SJSA1 (cell line): ENCODE measurements at regions not wholly inside any gene's neighbourhood (a gene's known extent, or its start where the extent isn't known, plus 50 kb on each side); places are given as distances from the start of the nearest gene placed in this dataset.
A peak's percentile ranks its signal among the peaks of the same experiment; 100 is the strongest.

ENCODE experiments used
- DNase-seq, 2 experiments: peaks; one replicate each; pipeline ENCODE4 v3.0.0-alpha.2; 2015 to 2020; ENCODE audit warnings: low spot score in 2 of 2, low read depth in 1 of 2
- H3K27ac ChIP-seq: fragments of 250-450 bp; sonication (Bioruptor Pico); 2 replicates; pipeline ENCODE4 v1.5.1; 2020; ENCODE audit warnings: mild to moderate bottlenecking, moderate library complexity
- H3K27me3 ChIP-seq: fragments of 250-450 bp; sonication (Bioruptor Pico); replicated peaks from 2 replicates; pipeline ENCODE4 v1.5.1; 2020; ENCODE audit warnings: mild to moderate bottlenecking, moderate library complexity
- H3K36me3 ChIP-seq: fragments of 250-450 bp; sonication (Bioruptor Pico); 2 replicates; pipeline ENCODE4 v1.5.1; 2020; ENCODE audit warnings: mild to moderate bottlenecking
- H3K4me1 ChIP-seq: fragments of 250-450 bp; sonication (Bioruptor Pico); replicated peaks from 2 replicates; pipeline ENCODE4 v1.6.1; 2021; ENCODE audit warnings: mild to moderate bottlenecking
- H3K4me3 ChIP-seq: fragments of 250-450 bp; sonication (Bioruptor Pico); 2 replicates; pipeline ENCODE4 v1.5.1; 2020; ENCODE audit warnings: mild to moderate bottlenecking
- H3K9me3 ChIP-seq: fragments of 250-450 bp; sonication (Bioruptor Pico); replicated peaks from 2 replicates; pipeline ENCODE4 v1.5.1; 2020; ENCODE audit warnings: mild to moderate bottlenecking

DNA sequence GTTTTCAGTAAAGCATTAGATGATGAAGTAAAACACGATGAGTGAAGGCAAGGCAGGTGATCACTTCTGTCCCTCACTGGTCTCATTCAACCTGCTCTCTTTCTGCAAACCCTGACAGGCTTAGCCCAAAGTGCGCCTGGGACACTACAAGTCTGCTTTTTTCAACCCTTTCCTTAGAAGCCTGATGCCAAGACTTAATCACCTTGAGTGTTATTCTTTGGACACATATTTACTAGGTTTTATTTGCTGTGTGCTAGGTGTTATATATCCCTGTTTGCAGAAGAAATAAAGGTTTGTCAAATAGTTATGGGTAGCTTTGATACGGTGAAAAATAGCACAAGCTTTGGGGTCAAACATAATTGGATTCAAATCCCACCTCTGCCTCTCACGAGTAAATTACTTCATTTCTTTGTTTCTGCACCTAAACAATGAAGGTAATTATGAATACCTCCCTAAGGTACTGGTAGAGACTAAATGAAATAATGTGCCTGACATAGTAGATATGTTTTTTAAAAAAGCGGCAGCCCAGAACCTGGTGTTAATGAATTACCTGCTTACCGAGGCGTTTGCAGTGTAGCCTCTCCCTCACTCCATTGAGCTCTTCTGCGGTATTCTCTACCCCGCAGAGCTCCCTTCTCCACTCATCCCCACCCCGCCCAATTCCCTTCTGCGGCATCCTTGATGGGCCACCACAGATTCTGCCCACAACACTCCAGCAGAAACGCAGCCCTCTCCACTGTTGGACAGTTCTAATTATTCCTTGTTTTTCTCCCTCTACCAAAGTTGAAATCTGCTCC is 269.0 kb upstream of the TPM1 start:
- no peak for DNase-seq
- Histone ChIP-seq H3K36me3 (peaks cover 13% of the 10 kb centered on the region; the same call in 1 of the 2 replicates), H3K4me3 (no peak overlapping the region), H3K9me3 (no peaks in the 10 kb centered on the region), H3K4me1 (peaks cover 28% of the 10 kb centered on the region), H3K27me3 (no peaks in the 10 kb centered on the region), H3K27ac (no peak overlapping the region)

DNA sequence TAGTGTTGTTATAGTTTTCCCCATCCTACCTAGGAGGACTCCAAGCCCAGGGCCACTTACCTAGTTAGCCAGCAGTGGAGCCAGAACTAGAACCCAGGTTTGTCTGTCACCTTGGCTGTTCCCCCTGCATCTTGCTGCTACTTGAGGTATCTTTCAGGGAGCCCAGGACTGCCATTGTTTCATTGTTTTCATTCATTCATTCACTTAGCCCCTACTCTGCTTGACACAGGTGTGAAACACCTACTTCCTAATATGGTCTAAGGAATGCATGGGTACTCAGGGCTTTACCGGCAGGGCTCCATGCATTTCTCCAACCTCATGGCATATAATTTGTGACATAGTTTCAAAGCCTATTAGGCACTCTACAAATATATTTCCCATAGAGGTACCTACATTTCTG is 266.6 kb upstream of the TPM1 start:
- Histone ChIP-seq H3K36me3 (peaks cover 13% of the 10 kb centered on the region; the same call in 1 of the 2 replicates), H3K4me3 (no peak overlapping the region)

DNA sequence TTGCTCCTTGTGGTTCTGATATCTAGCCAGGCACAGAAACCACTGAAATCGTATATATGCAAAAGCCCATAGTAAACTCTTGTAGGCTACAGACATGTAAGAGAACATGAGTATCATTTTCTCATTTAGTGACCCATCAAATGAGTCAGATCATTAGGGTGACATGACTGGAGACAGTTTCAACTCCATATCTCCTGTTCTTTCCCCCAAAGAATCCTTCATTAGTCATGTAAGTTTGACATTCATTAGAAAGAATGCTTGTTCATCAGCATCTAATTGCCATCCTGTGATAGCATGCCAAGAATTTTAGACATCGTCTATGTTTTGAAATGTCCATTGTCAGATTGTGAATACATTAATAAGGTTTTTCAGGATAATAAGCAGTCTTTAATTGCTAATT is 264.9 kb upstream of the TPM1 start:
- H3K4me3 ChIP-seq, result no peak overlapping the region
- no peak overlapping the region for H3K27ac ChIP-seq
- no peak for DNase-seq
- peaks cover 33% of the 10 kb centered on the region for H3K4me1 ChIP-seq
- H3K36me3 ChIP-seq, result peaks cover 5% of the 10 kb centered on the region; the same call in 1 of the 2 replicates
- H3K9me3 ChIP-seq, result no peaks in the 10 kb centered on the region
- H3K27me3 ChIP-seq, result no peaks in the 10 kb centered on the region

More for the DNA sequence above, 266.6 kb upstream of the TPM1 start:
- Histone ChIP-seq H3K27me3 (no peaks in the 10 kb centered on the region), H3K27ac (no peak overlapping the region), H3K9me3 (no peaks in the 10 kb centered on the region), H3K4me1 (peaks cover 27% of the 10 kb centered on the region)
- DNase-seq, result no peak

DNA sequence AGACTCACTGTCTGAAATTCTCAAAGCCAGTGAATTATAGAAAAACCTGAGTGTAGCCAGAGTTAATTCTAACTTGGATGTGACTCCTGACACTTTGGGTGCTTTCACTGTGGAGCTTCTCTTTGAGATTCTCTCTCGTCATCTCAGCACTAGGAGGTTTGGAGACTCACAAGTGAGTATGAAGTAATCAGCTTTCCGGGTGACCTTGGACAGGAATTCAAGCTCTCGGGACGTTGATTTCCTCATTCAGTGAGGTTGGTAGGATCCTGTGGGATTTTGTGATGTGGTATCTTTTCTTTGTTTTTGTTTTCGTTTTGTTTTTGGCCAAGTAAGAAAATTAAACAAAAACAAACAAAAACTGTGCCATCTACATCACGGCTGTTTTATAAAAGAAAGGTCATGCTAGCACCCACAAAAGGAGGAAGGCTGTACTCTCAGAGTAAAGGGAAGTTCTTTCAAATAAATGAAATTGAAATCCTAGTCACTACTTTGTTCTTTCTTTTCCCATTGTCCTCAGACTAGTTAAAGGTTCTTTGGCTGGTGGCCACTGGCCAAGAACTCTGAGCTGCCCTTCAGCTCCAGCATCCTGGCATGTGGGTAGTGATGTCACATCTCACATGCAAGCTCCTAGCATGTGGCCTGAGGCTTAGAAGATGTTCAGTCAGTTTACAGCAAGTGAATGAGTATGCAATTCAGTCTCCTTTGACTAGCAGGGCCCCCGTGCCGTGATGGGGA is 263.3 kb upstream of the TPM1 start:
- DNase-seq, result peak; percentile 86 to 88

DNA sequence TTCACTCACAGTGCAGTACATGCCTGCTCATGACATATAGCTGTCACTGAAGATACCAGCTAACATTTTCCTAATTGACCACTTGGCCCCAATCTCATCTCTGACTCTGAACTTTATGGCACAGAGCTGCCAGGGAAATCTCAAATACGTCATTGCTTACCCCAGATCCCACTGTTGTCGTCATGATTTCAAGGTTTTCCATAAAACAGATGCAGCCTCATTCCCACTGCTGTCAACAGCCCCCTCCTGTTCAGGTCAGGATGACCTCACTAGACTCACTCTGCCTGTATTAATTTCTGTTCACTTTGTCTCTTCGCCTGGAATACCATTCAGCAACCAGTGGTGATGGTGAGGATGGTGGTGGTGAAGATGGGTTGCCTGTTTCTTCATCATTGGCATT is 262.6 kb upstream of the TPM1 start:
- H3K4me1 ChIP-seq, result peaks cover 49% of the 10 kb centered on the region
- H3K27ac ChIP-seq, result peak overlapping the region; percentile 38
- H3K4me3 ChIP-seq, result no peak overlapping the region
- DNase-seq, result no peak
- no peaks in the 10 kb centered on the region for H3K36me3 ChIP-seq
- no peaks in the 10 kb centered on the region for H3K27me3 ChIP-seq
- no peaks in the 10 kb centered on the region for H3K9me3 ChIP-seq

More for the DNA sequence above, 263.3 kb upstream of the TPM1 start:
- Histone ChIP-seq H3K4me3 (no peak overlapping the region), H3K36me3 (no peaks in the 10 kb centered on the region), H3K27ac (peak overlapping the region; percentile 38), H3K9me3 (no peaks in the 10 kb centered on the region), H3K27me3 (no peaks in the 10 kb centered on the region), H3K4me1 (peaks cover 48% of the 10 kb centered on the region)

DNA sequence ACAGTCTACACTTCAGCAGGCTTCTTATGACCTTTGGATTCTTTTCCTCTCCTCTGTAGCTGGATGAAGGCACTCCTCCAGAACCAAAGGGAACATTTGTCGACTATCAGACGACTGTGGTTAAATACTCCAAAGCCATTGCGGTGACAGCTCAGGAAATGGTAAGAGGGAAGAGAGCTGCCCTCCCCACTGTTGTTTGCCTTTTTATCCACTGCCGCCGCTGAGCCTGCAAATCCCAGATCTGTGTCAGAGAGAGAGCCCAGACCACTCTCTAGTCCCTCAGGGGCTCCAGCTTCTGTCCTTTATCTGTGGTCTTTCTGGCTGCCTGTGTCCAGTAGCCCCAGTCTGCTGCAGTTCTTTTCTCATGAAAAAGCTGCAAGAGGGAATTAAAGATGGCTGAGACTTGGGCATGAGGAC is 261.5 kb upstream of the TPM1 start:
- Histone ChIP-seq H3K27ac (no peak overlapping the region), H3K9me3 (no peaks in the 10 kb centered on the region), H3K4me3 (no peak overlapping the region), H3K27me3 (no peaks in the 10 kb centered on the region), H3K4me1 (peaks cover 54% of the 10 kb centered on the region), H3K36me3 (no peaks in the 10 kb centered on the region)
- DNase-seq, result peak in 1 of 2 experiments; percentile 14

DNA sequence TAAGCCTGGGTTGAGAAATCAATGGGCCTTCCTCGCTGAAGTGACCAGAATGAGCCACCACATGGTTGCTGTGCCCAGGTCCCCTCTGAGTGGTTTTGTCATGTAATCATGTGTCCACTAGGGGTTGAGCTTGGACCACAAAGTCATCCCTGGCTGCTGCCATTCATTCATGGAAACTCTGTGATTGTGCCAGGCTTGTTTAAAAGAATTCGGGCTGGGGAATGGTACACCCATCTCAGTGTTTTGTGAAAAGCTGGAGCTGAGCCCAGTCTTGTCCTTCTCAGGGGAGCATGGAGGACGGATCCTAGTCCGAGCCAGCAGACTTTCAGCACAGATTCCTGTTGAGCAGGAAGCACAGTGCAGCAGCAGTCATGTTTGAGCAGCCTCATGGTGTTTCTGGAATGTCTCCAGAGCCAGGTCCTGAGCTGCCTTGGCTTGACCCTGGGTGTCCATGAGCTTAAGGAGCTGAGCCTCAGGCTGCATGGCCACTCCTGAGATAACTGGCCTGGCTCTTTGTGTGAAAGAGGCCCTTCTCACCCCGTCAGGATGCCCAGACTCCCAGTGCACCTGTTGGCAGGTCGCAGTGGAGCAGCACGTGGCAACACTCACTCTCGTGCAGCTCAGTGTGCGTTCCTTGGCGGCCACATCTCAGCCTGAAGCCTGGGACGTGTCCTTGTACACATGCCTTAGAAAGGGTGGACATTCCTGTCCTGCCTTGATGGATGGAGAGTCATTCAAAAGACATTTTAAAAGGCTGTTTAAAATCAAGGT is 260.3 kb upstream of the TPM1 start:
- Histone ChIP-seq H3K4me1 (peaks cover 56% of the 10 kb centered on the region), H3K36me3 (no peaks in the 10 kb centered on the region), H3K9me3 (no peaks in the 10 kb centered on the region), H3K4me3 (no peak overlapping the region), H3K27me3 (no peaks in the 10 kb centered on the region), H3K27ac (no peak overlapping the region)
- peak; percentile 76 to 78 for DNase-seq

DNA sequence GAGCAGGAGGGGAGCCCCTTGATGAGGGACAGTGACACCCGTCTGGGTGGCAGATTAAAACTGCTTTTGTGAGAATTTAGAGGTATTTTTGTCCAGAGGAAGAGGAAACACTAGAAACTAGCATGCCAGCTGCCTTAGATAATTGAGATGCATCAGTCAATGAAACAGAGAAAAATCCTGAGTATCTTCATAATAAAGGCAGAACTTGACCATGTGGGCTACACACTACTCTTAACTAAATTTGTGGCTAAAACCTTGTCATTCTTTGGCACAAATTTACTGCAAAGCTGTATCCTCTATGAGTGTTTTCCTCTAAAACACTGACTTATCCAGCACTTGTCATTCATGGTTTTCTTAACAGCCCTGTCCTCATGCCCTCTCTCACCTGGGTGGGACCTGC is 259.7 kb upstream of the TPM1 start:
- Histone ChIP-seq H3K27ac (no peak overlapping the region), H3K4me3 (no peak overlapping the region), H3K4me1 (peaks cover 56% of the 10 kb centered on the region), H3K36me3 (no peaks in the 10 kb centered on the region), H3K27me3 (no peaks in the 10 kb centered on the region), H3K9me3 (no peaks in the 10 kb centered on the region)
- no peak for DNase-seq

DNA sequence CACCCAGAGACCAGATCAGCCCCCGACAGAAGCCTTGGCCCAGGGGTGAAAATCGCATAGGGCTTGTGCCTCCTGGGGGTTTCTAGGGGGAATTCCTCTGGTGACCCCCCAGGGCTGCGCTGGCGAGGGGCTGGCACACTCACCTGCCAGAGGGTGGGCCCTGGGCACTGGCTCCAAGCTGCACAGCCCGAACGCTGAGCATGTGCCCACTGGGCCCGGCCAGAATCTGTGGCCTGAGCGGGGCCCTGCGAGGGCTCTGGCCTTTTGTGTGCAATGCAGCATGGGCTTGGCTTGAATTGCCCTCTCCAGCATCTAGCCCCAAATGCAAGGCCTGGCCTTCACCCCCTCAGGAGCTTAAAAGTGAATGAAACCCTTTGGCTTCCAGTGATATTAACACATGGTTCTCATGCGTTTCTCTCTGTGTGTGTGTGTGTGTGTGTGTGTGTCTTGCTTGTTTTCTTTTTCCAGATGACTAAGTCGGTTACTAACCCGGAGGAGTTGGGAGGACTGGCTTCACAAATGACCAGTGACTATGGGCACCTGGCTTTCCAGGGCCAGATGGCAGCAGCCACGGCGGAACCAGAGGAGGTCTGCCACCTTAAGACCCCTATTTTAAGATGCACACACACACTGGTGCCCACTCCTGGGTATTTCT is 259.1 kb upstream of the TPM1 start:
- DNase-seq, result peak; percentile 66 to 70
- no peak overlapping the region; the same call in 1 of the 2 replicates for H3K27ac ChIP-seq
- H3K4me1 ChIP-seq, result peaks cover 55% of the 10 kb centered on the region

DNA sequence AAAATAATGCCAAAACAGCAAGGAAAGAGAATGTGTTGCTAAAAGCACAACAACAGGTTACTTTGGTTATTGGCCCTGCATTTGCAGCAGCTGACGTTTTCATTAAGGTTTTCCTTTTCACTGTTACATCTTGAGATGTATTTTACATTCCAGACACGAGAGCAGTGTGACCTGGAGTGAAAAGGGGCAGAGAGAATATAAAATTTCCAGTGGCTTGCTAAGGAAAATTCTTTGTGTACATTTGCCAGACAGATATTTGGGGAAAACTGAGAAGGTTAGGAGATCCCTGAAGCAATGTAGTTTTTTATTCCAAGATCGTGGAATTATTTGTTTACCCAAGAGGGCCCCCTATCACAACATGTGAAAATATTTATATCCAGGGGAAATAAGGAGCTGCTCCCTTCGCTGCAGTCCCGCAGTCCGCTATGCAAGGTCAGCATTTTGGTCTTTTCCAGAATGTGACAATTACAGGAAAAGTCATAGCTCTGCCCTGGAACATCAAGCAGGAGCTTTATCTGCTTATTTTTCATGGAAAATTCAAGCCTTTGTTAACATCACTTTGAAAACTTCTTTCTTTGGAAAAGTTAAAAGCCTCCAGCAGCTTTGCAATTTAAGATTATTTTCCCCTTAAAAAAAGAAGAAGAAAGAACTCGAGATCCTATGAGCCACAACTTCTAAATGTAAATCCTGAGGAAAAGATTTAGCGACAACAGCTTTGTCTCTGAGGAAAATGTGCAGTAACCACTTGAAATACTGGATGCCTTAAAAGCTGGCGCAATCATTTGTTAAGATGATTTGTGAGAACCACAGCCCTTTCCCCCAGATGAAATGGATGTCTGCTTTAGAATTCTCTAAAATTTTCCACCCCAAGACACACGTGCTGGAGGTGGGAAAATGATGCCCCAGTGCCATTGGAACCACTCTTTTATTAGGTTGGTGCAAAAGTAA is 256.4 kb upstream of the TPM1 start:
- Histone ChIP-seq H3K27ac (no peak overlapping the region), H3K36me3 (no peaks in the 10 kb centered on the region), H3K27me3 (no peaks in the 10 kb centered on the region), H3K4me1 (peaks cover 35% of the 10 kb centered on the region), H3K9me3 (no peaks in the 10 kb centered on the region), H3K4me3 (no peak overlapping the region)
- DNase-seq, result no peak

More for the DNA sequence above, 259.1 kb upstream of the TPM1 start:
- no peak overlapping the region for H3K4me3 ChIP-seq
- no peaks in the 10 kb centered on the region for H3K36me3 ChIP-seq
- no peaks in the 10 kb centered on the region for H3K9me3 ChIP-seq
- H3K27me3 ChIP-seq, result no peaks in the 10 kb centered on the region

DNA sequence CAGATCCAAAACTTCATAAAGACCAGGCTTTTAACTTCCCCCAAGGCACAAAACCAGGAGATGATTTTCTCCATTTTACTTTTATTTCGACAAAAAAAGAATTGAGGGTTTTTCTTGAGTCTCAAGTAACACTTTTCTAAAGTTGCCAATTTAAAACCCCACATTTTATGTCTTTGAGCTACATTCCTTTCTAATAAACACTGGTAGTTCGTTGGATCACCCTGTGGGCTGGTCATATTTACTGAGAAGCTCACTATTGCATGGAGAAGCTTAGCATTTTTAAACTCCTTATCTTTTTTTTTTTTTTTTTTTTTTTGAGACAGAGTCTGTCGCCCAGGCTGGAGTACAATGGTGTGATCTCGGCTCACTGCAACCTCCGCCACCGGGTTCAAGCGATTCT is 255.1 kb upstream of the TPM1 start:
- no peaks in the 10 kb centered on the region for H3K36me3 ChIP-seq
- peaks cover 27% of the 10 kb centered on the region for H3K4me1 ChIP-seq
- H3K9me3 ChIP-seq, result no peaks in the 10 kb centered on the region
- no peak overlapping the region for H3K4me3 ChIP-seq
- H3K27ac ChIP-seq, result no peak overlapping the region
- no peaks in the 10 kb centered on the region for H3K27me3 ChIP-seq
- DNase-seq, result no peak

DNA sequence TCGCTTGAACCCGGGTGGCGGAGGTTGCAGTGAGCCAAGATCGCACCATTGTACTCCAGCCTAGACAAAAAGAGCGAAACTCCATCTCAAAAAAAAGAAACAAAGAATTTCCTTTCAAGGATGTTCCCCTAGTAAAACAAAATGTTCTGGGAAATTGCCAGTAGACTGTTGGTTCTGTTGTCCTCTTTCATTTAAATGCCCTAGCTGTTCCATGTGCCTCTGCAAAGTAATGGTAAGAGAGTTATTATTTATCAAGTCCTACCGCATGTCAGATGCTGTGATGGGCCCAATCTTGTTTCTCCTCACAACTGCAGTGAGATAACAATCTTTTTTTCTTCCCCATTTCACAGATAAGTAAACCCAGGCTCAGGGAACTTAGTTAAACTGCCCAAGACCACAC is 254.3 kb upstream of the TPM1 start:
- H3K36me3 ChIP-seq, result no peaks in the 10 kb centered on the region
- H3K9me3 ChIP-seq, result no peaks in the 10 kb centered on the region
- no peak overlapping the region for H3K4me3 ChIP-seq
- peaks cover 18% of the 10 kb centered on the region for H3K4me1 ChIP-seq
- no peak overlapping the region for H3K27ac ChIP-seq
- H3K27me3 ChIP-seq, result no peaks in the 10 kb centered on the region
- DNase-seq, result no peak
